Vagina (tissue), 2 donors: ENCODE measurements at regions not wholly inside any gene's neighbourhood (a gene's known extent, or its start where the extent isn't known, plus 50 kb on each side); places are given as distances from the start of the nearest gene placed in this dataset.

Source experiments
- DNase-seq, 2 donors: peaks; one replicate each; pipeline ENCODE4 v3.0.0-alpha.2; 2017; ENCODE audit errors: extremely low spot score in 2 of 2
- H3K27ac ChIP-seq: fragments of 200-600 bp; sonication (generic); one replicate; pipeline ENCODE4 v1.5.1; 2019
- H3K27me3 ChIP-seq: fragments of 200-600 bp; sonication (generic); one replicate; pipeline ENCODE4 v1.5.1; 2019
- H3K36me3 ChIP-seq, 2 donors: fragments of 200-600 bp; sonication (generic); one replicate each; pipeline ENCODE4 v1.5.1; 2017 to 2019
- H3K4me1 ChIP-seq: fragments of 200-600 bp; sonication (generic); one replicate; pipeline ENCODE4 v1.5.1; 2019
- H3K4me3 ChIP-seq, 2 donors: fragments of 200-600 bp; sonication (generic); 1 replicate in 1 of 2; 2 replicates in 1 of 2; pipeline ENCODE4 v1.5.1; 2016 to 2019
- H3K9me3 ChIP-seq: fragments of 200-600 bp; sonication (generic); one replicate; pipeline ENCODE4 v1.5.1; 2019
- CTCF ChIP-seq, 3 experiments: fragments of 450-650 bp in 2 of 3; fragments of 200-600 bp in 1 of 3; sonication (generic) in 1 of 3; IDR thresholded peaks; one replicate each; pipeline ENCODE4 v1.5.1; 2017 to 2019; ENCODE audit warnings: antibody characterized with exemption in 3 of 3, mild to moderate bottlenecking in 2 of 3, moderate library complexity in 2 of 3
- POLR2A ChIP-seq, 2 donors: fragments of 450-650 bp; IDR thresholded peaks; one replicate each; pipeline ENCODE4 v1.6.1; 2017; ENCODE audit warnings: antibody characterized with exemption in 2 of 2, mild to moderate bottlenecking in 2 of 2, moderate library complexity in 2 of 2
- POLR2AphosphoS5 ChIP-seq, 2 donors: sonication (generic); formaldehyde crosslinking; IDR thresholded peaks; one replicate each; pipeline ENCODE4 v1.9.0; 2017; ENCODE audit warnings: antibody characterized with exemption in 2 of 2, mild to moderate bottlenecking in 2 of 2, low read depth in 1 of 2; ENCODE audit not compliant: insufficient read depth in 1 of 2
- intact Hi-C: fragments of 100-400 bp; cut with DNase I; formaldehyde crosslinking; loops from one replicate; pipeline ENCODE4 v1.15.1; 2023

- TF ChIP-seq POLR2AphosphoS5 (IDR thresholded peaks at IDR 0.05; ENCODE audit: insufficient read depth in 1 of 2, low read depth in 1 of 2) (no peak), POLR2A (IDR thresholded peaks at IDR 0.05) (no peak), CTCF (IDR thresholded peaks at IDR 0.05) (no peak)
- Histone ChIP-seq H3K27ac (no peak overlapping the region), H3K36me3 (no peaks in the 10 kb centered on the region), H3K4me3 (no peak overlapping the region), H3K4me1 (no peaks in the 10 kb centered on the region), H3K27me3 (no peaks in the 10 kb centered on the region), H3K9me3 (no peaks in the 10 kb centered on the region)
- peak in 1 of 2 donors; percentile 27 for DNase-seq
- intact Hi-C loops: no loop called here
Observed at GRCh38 chr20:58026361-58026760, 202.1 kb downstream of the ANKRD60 start.

DNA sequence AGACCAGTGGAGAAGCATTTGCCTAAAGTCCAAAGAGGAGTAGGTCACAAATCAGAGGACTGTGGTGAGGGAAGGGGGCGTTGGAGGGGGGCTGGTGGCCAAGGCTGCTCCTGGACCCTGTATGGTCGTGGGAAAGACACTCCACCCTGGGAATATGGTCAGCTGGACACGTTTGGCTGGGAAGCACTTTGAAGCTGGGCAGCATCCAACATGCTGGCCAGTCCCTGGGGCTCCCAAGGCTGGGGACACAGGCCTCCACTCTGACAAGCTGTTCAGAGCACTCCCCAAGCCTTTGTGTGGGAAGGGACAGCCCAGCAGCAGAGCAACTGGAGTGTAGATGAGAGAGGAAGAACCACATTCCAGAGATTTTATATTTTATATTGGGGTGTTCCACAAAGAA, 203.2 kb downstream of the ANKRD60 start:
- Histone ChIP-seq H3K9me3 (no peaks in the 10 kb centered on the region), H3K36me3 (no peaks in the 10 kb centered on the region), H3K4me1 (peaks cover 8% of the 10 kb centered on the region), H3K4me3 (no peak overlapping the region), H3K27ac (peak overlapping the region; percentile 50), H3K27me3 (no peaks in the 10 kb centered on the region)
- DNase-seq: peak; percentile 76 to 87
- TF ChIP-seq POLR2AphosphoS5 (IDR thresholded peaks at IDR 0.05; ENCODE audit: insufficient read depth in 1 of 2, low read depth in 1 of 2) (no peak), CTCF (IDR thresholded peaks at IDR 0.05) (no peak), POLR2A (IDR thresholded peaks at IDR 0.05) (no peak)
- intact Hi-C loops: no loop called here

GRCh38 chr20:58024241-58024721, 204.2 kb downstream of the ANKRD60 start:
- intact Hi-C loops: no loop called here
- Histone ChIP-seq H3K4me1 (peaks cover 17% of the 10 kb centered on the region), H3K9me3 (no peaks in the 10 kb centered on the region), H3K27me3 (no peaks in the 10 kb centered on the region), H3K36me3 (no peaks in the 10 kb centered on the region), H3K27ac (no peak overlapping the region), H3K4me3 (no peak overlapping the region)
- TF ChIP-seq CTCF (IDR thresholded peaks at IDR 0.05): no peak
- TF ChIP-seq POLR2A (IDR thresholded peaks at IDR 0.05): no peak
- no peak for TF ChIP-seq POLR2AphosphoS5 (IDR thresholded peaks at IDR 0.05; ENCODE audit: insufficient read depth in 1 of 2, low read depth in 1 of 2)
- DNase-seq: peak; percentile 81

DNA sequence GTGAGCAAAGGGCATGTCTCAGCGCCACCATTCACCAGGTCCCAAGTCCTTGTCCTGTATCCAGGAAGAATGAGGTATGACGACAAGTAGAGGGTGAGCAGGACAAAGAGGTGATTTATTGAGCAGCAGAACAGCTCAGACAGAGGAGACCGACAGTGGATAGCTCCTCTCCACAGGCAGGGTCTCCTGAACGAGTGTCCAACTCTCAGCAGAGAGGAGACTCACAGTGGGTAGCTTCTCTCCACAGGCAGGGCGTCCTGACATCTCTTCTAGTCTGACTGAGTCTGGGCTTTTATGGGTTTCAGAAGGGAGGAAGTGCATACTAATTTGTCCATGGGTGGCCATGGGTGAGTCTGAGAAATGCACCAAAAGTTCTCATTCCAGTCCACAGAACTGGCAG, 204.7 kb downstream of the ANKRD60 start:
- intact Hi-C loops: no loop called here
- Histone ChIP-seq H3K27me3 (no peaks in the 10 kb centered on the region), H3K27ac (no peak overlapping the region), H3K4me1 (peaks cover 22% of the 10 kb centered on the region), H3K9me3 (no peaks in the 10 kb centered on the region), H3K4me3 (no peak overlapping the region), H3K36me3 (no peaks in the 10 kb centered on the region)
- TF ChIP-seq POLR2AphosphoS5 (IDR thresholded peaks at IDR 0.05; ENCODE audit: insufficient read depth in 1 of 2, low read depth in 1 of 2) (no peak), CTCF (IDR thresholded peaks at IDR 0.05) (no peak), POLR2A (IDR thresholded peaks at IDR 0.05) (no peak)
- DNase-seq: no peak

- Histone ChIP-seq H3K27me3 (no peaks in the 10 kb centered on the region), H3K4me3 (no peak overlapping the region), H3K36me3 (no peaks in the 10 kb centered on the region), H3K4me1 (peaks cover 25% of the 10 kb centered on the region), H3K9me3 (no peaks in the 10 kb centered on the region), H3K27ac (peak overlapping the region; percentile 17)
- intact Hi-C loops: no loop called here
- DNase-seq: no peak
- TF ChIP-seq POLR2A (IDR thresholded peaks at IDR 0.05) (no peak), POLR2AphosphoS5 (IDR thresholded peaks at IDR 0.05; ENCODE audit: insufficient read depth in 1 of 2, low read depth in 1 of 2) (no peak), CTCF (IDR thresholded peaks at IDR 0.05) (no peak)
Observed at GRCh38 chr20:58023346-58023745, 205.1 kb downstream of the ANKRD60 start.
